GM12892 (cell line): ENCODE measurements at regions not wholly inside any gene's neighbourhood (a gene's known extent, or its start where the extent isn't known, plus 50 kb on each side); places are given as distances from the start of the nearest gene placed in this dataset.

Source experiments
- DNase-seq: peaks from one replicate; pipeline ENCODE4 v3.0.0; 2011; ENCODE audit not compliant: insufficient read length
- FAIRE-seq: peaks from 2 replicates; lab custom pipeline; 2011; peaks lifted over from hg19 to GRCh38; lab: Jason Lieb, UNC
- POLR2A ChIP-seq: IDR thresholded peaks from 2 replicates; pipeline ENCODE4 v1.6.1; 2011; ENCODE audit warnings: low read depth, low read length, control low read depth
- POLR2AphosphoS5 ChIP-seq: IDR thresholded peaks from 2 replicates; pipeline ENCODE4 v1.6.1; 2011; ENCODE audit warnings: low read depth, low read length, control low read depth
- TAF1 ChIP-seq: IDR thresholded peaks from 2 replicates; pipeline ENCODE4 v1.6.1; 2011; ENCODE audit warnings: low read depth, mild to moderate bottlenecking, control low read depth, low read length, borderline replicate concordance

DNA sequence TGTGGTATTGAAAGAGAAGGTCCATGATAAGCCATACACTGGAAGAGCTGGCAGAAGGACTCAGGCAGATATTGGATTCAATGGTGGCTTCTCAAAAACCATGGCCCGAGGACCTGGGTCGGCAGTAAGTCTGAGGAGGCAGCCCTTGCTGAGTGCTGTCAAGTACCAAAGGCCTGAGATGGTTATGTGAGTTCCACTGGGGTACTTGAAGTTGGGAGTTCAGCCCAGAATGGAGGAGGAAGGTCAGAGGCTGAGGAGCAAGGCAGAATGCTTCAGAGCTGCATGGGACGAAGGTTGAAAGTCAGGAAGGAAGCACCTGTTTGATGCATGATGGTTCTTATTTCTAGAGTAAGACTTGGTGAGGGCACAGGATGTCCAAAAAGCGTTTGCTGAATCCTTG, 194.9 kb downstream of the DIRAS2 start:
- FAIRE-seq, result no peak

DNA sequence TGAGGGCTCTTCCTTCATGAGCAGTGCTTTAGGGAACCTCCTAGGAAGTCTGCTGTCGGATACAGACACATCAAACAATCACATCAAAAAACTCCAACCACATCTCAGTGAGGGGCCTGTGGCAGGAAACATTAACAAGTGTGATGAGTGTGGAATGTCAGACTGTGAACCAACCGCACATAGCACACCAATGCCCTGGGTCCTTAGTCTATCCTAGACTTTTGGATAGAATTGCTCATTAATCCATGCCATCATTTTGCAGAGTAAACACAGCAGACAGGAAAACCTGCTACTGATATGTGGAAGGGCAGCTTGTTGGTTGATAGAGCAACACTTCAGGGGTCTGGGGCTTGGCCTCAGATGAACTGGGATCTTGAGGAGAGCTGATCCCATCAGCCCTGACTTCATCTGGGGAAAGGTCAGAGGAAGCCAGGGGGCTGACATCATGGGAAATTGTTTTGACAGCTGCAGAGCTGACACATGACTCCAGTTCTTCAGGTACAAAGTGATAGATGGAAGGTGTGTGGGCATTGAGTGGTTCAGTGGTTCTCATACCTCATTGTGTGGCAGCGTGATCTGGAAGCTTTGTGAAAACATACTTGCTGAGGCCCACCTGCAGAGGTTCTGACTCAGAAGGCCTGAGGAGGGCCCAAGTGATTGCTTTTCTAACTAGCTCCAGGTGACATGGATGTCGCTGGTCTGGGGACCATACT, 193.3 kb downstream of the DIRAS2 start:
- TF ChIP-seq POLR2AphosphoS5 (no peak), POLR2A (no peak), TAF1 (no peak)
- DNase-seq, result no peak
- FAIRE-seq, result no peak

More for the DNA sequence above, 194.9 kb downstream of the DIRAS2 start:
- no peak for TF ChIP-seq POLR2AphosphoS5
- TF ChIP-seq TAF1, result no peak
- TF ChIP-seq POLR2A, result no peak
- no peak for DNase-seq

- FAIRE-seq (no peak), DNase-seq (no peak)
- no peak for TF ChIP-seq POLR2A
- no peak for TF ChIP-seq POLR2AphosphoS5
- TF ChIP-seq TAF1, result no peak
Observed at GRCh38 chr9:90451804-90452203, 190.8 kb downstream of the DIRAS2 start.

DNA sequence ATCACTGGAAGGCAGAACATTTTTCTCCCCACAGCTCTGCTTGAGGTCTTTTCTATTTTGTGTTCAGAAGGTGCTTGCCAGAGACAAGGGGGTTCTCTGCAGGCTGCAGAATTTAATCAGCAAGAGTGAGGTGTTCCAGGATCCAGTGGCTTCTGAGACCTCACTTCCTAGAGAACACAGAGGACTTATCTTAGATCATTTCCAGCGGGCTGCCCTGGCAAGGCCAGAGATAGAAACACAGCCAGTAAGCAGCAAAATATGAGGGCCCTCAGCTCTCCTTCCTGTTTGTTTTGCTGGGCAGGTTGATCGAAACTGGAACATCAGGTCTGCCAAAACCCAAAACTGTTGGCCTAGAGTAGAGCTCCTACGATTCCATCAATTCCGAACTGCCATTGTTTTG, 187.3 kb downstream of the DIRAS2 start:
- FAIRE-seq (no peak), DNase-seq (no peak)
- TF ChIP-seq POLR2AphosphoS5, result no peak
- TF ChIP-seq POLR2A, result no peak
- TF ChIP-seq TAF1, result no peak

- FAIRE-seq, result no peak
- DNase-seq, result no peak
- TF ChIP-seq TAF1, result no peak
- TF ChIP-seq POLR2A, result no peak
- TF ChIP-seq POLR2AphosphoS5, result no peak
Observed at GRCh38 chr9:90457386-90458190, 185.0 kb downstream of the DIRAS2 start.

DNA sequence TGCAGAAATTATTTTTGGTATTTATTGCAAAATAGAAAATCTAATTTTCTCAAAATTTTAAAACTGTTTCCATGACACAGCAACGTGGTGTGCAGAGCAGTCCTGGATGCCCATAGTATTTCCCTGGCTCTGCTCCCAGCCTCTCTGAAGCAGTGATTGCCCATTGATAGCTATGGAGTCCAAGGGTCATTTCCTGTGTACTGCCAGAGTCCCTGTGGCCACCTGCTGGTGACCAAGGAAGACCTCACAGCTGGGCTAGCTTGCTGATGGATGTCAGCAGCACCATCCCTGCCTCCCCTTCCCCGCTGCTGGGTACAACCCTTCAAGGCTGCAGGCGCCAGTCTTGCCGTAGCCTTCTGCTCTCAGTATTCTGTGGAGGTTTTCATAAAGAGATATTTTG, 184.1 kb downstream of the DIRAS2 start:
- no peak for FAIRE-seq
- no peak for TF ChIP-seq POLR2A
- TF ChIP-seq TAF1, result no peak
- no peak for TF ChIP-seq POLR2AphosphoS5
- DNase-seq, result no peak

GRCh38 chr9:90459321-90459720, 183.3 kb downstream of the DIRAS2 start:
- TF ChIP-seq POLR2AphosphoS5, result no peak
- no peak for TF ChIP-seq POLR2A
- no peak for TF ChIP-seq TAF1
- no peak for DNase-seq
- no peak for FAIRE-seq

GRCh38 chr9:90460220-90460619, 182.4 kb downstream of the DIRAS2 start:
- DNase-seq (no peak), FAIRE-seq (no peak)
- no peak for TF ChIP-seq TAF1
- TF ChIP-seq POLR2A, result no peak
- TF ChIP-seq POLR2AphosphoS5, result no peak

DNA sequence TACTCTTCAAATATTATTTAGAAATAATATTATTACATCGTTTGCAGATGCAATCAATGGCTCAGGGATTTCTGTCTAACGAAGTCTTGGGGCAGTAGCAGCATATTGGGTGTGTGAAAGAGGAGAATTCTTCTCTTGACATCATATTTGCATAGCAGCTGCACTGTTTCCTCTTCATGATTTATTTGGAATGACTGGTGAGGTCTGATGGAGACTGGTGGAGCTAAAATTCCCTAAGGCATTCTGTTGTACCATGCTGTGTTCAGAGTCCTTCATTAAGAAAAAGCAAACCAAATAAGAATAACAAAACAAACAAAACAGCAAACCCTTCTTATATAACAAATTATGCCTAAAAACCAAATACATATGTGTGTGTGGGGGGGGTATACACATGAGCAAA, 177.6 kb downstream of the DIRAS2 start:
- FAIRE-seq (no peak), DNase-seq (no peak)
- TF ChIP-seq POLR2A, result no peak
- no peak for TF ChIP-seq TAF1
- no peak for TF ChIP-seq POLR2AphosphoS5

GRCh38 chr9:90466441-90466840, 176.2 kb downstream of the DIRAS2 start:
- no peak for FAIRE-seq
- DNase-seq, result no peak
- no peak for TF ChIP-seq TAF1
- no peak for TF ChIP-seq POLR2A
- TF ChIP-seq POLR2AphosphoS5, result no peak

GRCh38 chr9:90469435-90469834, 173.2 kb downstream of the DIRAS2 start:
- DNase-seq (no peak), FAIRE-seq (no peak)
- TF ChIP-seq POLR2AphosphoS5 (no peak), TAF1 (no peak), POLR2A (no peak)

DNA sequence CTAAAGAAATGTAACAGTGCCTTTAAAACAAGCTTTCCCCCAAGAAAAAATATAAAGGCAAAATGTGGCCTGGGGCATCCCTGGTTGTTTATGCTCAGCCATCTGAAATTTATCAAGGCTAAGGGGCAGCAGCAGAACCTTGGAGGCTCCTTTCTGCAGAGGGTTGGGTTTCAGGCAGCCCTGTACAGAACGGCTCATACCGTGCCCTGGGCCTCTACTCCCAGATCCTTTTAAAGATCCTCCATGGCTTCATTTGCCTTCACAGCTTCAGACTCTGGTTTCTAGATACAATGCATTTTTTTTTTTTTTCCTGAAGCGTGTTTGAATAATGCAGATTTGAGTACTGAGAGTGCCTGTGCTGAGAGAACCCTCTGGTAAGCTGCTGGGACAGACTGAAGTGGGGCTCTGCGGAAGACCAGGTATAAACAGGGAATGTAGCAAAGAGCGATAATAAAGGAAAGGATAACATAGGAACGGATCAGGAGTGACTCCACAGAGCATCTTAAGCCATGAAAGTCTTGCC, 172.7 kb downstream of the DIRAS2 start:
- DNase-seq, result no peak
- no peak for TF ChIP-seq POLR2A
- no peak for TF ChIP-seq TAF1
- no peak for TF ChIP-seq POLR2AphosphoS5
- no peak for FAIRE-seq

- FAIRE-seq (no peak), DNase-seq (no peak)
- TF ChIP-seq POLR2AphosphoS5 (no peak), TAF1 (no peak), POLR2A (no peak)
Observed at GRCh38 chr9:90476058-90476457, 166.6 kb downstream of the DIRAS2 start.
